GM12865 (cell line): ENCODE measurements at regions not wholly inside any gene's neighbourhood (a gene's known extent, or its start where the extent isn't known, plus 50 kb on each side); places are given as distances from the start of the nearest gene placed in this dataset.

ENCODE experiments used
- DNase-seq: peaks from one replicate; pipeline ENCODE4 v3.0.0; 2010; ENCODE audit warnings: low read depth
- H3K4me3 ChIP-seq: 2 replicates; pipeline ENCODE4 v1.5.1; 2011; ENCODE audit warnings: mild to moderate bottlenecking, low read depth, low read length, control low read depth
- TF ChIP-seq, protein P1 (sequence below): IDR thresholded peaks from 2 replicates; pipeline ENCODE4 v1.5.1; 2011; ENCODE audit warnings: low read length, control low read depth, low read depth, inconsistent platforms; ENCODE audit not compliant: insufficient read depth; ENCODE audit errors: missing control alignments

DNA sequence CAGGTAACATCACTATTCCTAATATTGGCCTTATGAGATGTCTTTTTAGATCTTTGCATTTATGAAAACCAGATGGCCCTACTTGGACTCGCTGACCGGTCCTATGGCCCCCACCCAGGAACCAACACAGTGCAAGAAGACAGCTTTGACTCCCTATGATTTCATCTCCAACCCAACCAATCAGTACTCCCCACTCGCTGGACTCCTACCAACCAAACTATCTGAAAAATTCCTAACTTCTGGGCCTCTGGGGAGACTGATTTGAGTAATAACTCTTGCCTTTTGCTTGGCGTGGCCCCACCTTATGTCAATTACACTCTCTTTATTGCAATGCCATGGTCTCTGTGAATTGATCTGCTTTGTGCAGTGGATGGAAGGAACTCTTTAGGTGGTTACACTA is 828.9 kb downstream of the CDH11 start:
- DNase-seq, result no peak
- no peak overlapping the region for H3K4me3 ChIP-seq
- TF ChIP-seq, protein P1, sequence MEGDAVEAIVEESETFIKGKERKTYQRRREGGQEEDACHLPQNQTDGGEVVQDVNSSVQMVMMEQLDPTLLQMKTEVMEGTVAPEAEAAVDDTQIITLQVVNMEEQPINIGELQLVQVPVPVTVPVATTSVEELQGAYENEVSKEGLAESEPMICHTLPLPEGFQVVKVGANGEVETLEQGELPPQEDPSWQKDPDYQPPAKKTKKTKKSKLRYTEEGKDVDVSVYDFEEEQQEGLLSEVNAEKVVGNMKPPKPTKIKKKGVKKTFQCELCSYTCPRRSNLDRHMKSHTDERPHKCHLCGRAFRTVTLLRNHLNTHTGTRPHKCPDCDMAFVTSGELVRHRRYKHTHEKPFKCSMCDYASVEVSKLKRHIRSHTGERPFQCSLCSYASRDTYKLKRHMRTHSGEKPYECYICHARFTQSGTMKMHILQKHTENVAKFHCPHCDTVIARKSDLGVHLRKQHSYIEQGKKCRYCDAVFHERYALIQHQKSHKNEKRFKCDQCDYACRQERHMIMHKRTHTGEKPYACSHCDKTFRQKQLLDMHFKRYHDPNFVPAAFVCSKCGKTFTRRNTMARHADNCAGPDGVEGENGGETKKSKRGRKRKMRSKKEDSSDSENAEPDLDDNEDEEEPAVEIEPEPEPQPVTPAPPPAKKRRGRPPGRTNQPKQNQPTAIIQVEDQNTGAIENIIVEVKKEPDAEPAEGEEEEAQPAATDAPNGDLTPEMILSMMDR, result no peak

DNA sequence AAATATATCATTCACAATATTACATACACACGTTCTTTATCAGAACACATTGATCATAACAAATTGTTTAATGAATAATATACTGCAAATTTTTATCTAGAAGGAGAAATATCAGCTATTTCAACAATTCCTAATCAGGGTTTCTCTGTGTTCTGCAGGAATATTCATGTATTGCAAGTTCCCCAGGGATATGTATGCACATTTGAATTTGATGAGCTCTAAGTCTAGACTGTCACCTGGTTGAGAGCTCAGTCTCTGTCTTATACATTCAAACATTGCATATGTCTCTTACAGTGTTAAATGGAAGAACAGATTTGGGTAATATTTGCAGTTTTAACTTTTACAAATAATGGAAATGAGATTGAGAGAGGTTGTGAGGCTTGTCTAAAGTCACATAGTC is 829.7 kb downstream of the CDH11 start:
- no peak overlapping the region for H3K4me3 ChIP-seq
- DNase-seq, result no peak
- TF ChIP-seq, protein P1, result no peak

DNA sequence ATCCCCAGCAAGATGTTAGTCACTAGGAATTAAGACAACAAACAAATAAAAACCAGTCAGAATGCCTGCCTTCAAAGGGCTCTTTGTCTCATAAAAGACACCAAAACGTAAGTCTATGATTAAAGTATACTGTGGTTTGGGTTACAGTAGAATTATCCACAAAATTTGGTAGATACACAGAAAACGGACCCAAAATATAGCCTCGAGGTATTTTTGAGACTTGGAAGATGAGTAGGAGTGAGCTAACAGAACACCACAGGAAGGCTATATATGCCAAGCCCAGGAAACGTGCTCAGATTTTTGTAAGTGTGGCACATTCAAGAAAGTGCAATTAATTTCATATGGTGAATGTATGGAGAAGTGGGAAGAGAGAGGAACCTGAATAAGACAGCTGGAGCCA is 831.4 kb downstream of the CDH11 start:
- TF ChIP-seq, protein P1, result no peak
- DNase-seq, result no peak

DNA sequence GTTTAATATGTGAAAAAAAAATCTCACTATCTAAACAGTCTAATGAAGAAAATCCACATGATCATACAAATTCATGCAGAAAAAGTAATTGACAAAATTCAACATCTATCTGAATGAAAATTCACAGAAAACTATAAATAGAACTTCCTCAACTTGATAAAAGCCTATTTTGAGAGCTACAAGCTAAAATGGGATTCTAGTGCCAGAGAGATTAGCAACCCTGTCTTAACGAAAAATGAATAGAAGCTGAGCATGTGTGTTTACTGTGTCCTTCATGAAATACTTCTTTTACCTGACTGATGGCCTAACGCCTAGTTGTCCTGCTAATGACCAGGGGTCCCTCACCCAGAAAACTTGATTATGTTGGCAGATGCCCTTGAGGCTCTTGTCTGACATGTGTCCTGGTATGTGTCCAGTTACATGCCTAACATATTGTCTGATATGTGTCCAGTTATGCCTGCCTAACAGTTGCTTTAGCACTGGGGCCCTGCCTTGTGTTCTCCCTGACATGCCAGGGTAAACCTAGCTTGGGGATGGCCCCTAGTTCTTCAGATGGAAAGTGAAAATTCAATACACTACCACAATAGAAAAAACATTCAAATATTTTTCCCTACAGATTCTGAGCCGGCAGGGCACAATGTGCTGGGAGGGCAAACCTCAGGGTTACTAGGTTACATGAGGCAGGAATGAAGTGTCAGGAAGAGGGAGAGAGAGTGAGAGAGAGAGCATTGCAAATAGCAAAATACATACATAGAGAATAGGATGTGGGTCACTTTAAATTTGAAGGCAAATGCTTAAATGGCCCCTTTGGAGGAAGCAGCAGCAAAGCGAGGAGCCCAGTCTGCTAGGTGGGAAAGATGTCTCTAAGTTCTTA is 834.0 kb downstream of the CDH11 start:
- no peak for DNase-seq
- TF ChIP-seq, protein P1, result no peak
- no peak overlapping the region for H3K4me3 ChIP-seq

More for the DNA sequence above, 831.4 kb downstream of the CDH11 start:
- no peak overlapping the region for H3K4me3 ChIP-seq

DNA sequence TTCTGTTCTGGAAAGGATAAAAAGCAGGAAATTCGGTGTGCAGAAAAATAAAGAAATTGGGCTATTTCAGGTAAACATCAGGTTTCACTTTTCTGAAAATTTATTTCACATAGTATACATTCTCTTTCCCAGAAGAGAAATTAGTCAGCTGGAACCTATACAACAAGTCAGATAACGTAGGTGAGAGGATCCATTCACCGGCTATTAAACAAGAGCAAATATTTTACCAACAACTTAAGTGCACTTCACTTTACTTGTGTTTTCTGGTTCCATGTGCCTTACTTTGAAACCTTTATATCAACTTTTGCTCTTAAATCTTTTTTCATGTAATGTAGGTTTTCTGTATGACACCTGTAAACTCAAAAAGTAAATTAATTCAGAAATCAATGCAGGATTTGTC is 839.7 kb downstream of the CDH11 start:
- TF ChIP-seq, protein P1, result no peak
- no peak overlapping the region for H3K4me3 ChIP-seq
- DNase-seq, result no peak

DNA sequence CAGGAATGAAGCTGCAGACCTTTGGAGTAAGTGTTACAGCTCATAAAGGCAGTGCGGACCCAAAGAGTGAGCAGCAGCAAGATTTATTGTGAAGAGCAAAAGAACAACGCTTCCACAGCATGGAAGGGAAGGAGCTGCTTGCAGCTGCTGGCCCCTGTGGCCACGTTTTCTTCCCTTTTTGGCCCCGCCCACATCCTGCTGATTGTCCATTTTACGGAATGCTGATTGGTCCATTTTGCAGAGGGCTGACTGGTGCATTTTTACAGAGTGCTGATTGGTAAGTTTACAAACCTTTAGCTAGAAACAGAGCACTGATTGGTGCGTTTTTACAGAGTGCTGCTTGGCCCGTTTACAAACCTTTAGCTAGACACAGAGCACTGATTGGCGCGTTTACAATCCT is 841.5 kb downstream of the CDH11 start:
- TF ChIP-seq, protein P1, result no peak
- no peak for DNase-seq
- H3K4me3 ChIP-seq, result no peak overlapping the region

DNA sequence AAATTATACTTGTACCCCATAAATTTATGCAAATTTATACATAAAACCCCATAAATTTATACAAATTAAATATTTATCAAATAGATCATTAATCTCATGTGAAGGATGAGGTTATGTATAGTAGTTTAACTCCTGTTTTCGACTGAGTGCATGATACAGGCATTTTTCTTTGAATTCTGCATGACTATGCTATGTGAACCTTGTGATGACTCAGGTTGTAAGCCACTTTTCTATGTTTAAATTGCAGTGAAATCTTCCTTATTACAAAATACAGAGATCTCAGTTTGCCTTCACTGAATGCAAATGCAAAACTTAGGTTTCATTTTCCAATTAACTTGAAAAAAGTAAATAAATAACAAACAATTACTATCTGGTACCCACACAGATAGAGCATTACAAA is 843.7 kb downstream of the CDH11 start:
- DNase-seq, result no peak
- TF ChIP-seq, protein P1, result no peak
- H3K4me3 ChIP-seq, result no peak overlapping the region
